NB4 (cell line): ENCODE measurements at regions not wholly inside any gene's neighbourhood (a gene's known extent, or its start where the extent isn't known, plus 50 kb on each side); places are given as distances from the start of the nearest gene placed in this dataset.

Experiments used
- DNase-seq: peaks from one replicate; pipeline ENCODE4 v3.0.0; 2010; ENCODE audit warnings: low read depth
- H3K4me3 ChIP-seq: one replicate; pipeline ENCODE4 v1.5.1; 2011; ENCODE audit warnings: mild to moderate bottlenecking, low read depth, low read length, moderate library complexity
- MYC ChIP-seq: IDR thresholded peaks from 2 replicates; pipeline ENCODE4 v1.6.1; 2011; ENCODE audit warnings: low read depth, low read length
- POLR2A ChIP-seq: IDR thresholded peaks from 2 replicates; pipeline ENCODE4 v1.6.1; 2011; ENCODE audit warnings: mild to moderate bottlenecking; ENCODE audit not compliant: insufficient read length; ENCODE audit errors: extremely low read depth
- TF ChIP-seq, protein P1 (sequence below): IDR thresholded peaks from 2 replicates; pipeline ENCODE4 v1.6.1; 2011; ENCODE audit warnings: low read depth, low read length
- TF ChIP-seq, protein P2 (sequence below): IDR thresholded peaks from one replicate; pipeline ENCODE4 v1.5.1; 2012; ENCODE audit warnings: low read depth, low read length

- TF ChIP-seq, protein P1, sequence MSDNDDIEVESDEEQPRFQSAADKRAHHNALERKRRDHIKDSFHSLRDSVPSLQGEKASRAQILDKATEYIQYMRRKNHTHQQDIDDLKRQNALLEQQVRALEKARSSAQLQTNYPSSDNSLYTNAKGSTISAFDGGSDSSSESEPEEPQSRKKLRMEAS = no peak
- TF ChIP-seq, protein P2, sequence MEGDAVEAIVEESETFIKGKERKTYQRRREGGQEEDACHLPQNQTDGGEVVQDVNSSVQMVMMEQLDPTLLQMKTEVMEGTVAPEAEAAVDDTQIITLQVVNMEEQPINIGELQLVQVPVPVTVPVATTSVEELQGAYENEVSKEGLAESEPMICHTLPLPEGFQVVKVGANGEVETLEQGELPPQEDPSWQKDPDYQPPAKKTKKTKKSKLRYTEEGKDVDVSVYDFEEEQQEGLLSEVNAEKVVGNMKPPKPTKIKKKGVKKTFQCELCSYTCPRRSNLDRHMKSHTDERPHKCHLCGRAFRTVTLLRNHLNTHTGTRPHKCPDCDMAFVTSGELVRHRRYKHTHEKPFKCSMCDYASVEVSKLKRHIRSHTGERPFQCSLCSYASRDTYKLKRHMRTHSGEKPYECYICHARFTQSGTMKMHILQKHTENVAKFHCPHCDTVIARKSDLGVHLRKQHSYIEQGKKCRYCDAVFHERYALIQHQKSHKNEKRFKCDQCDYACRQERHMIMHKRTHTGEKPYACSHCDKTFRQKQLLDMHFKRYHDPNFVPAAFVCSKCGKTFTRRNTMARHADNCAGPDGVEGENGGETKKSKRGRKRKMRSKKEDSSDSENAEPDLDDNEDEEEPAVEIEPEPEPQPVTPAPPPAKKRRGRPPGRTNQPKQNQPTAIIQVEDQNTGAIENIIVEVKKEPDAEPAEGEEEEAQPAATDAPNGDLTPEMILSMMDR = no peak
- TF ChIP-seq POLR2A (no peak), MYC (no peak)
- DNase-seq = no peak
- no peak overlapping the region for H3K4me3 ChIP-seq
Observed at GRCh38 chr14:25102788-25103187, 52.8 kb upstream of the STXBP6 start.

DNA sequence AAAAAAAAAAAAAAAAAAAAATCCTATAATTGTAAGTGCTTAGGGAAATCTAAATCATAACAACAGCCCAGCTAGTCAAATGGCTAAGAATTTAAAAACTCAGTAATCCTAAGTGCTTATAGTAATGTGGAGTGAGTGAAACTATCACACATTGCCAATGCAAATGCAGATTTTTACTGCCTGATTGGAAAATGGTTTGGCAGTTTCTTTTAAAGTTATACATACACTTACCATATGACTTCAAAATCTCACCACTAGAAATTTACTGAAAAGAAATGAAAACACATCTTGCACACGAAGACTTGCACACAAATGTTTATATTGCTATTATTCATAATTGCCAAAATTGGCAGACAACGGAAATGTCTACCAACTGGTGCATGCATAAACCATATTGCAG, 51.3 kb upstream of the STXBP6 start:
- no peak for DNase-seq

More for the DNA sequence above, 51.3 kb upstream of the STXBP6 start:
- H3K4me3 ChIP-seq = no peak overlapping the region
- TF ChIP-seq POLR2A = no peak
- TF ChIP-seq MYC = no peak
- TF ChIP-seq, protein P1 = no peak
- TF ChIP-seq, protein P2 = no peak
